ENCODE measurements at regions not wholly inside any gene's neighbourhood (a gene's known extent, or its start where the extent isn't known, plus 50 kb on each side); places are given as distances from the start of the nearest gene placed in this dataset.
"Not testable (repeated sequence)": the region's sequence is repeated elsewhere in the genome, so short reads cannot be mapped to it uniquely, and the experiment has no call there.

GRCh38 chr13:87557788-87558187 is 113.4 kb upstream of the SLITRK5 start:
- intact Hi-C loops (cut with micrococcal nuclease; ENCODE audit: unreplicated experiment): no loop called here
- DNase-seq (ENCODE audit: low spot score): no peak
- Histone ChIP-seq H3K9me3 (ENCODE audit: low read length) (no peaks in the 10 kb centered on the region), H3K9me2 (ENCODE audit: insufficient read depth, low read length) (no peaks in the 10 kb centered on the region), H3K4me1 (ENCODE audit: insufficient read depth, low read length, poor library complexity, severe bottlenecking) (no peaks in the 10 kb centered on the region), H3K27ac (ENCODE audit: low read depth, low read length, poor library complexity, severe bottlenecking) (no peak overlapping the region), H4K20me1 (ENCODE audit: insufficient read depth, low read length) (no peaks in the 10 kb centered on the region), H2AFZ (ENCODE audit: low read length) (no peak overlapping the region), H3K4me2 (ENCODE audit: low read length) (no peak overlapping the region), H3K4me3 (ENCODE audit: low read depth, low read length, poor library complexity, severe bottlenecking) (no peak overlapping the region), H3K79me2 (ENCODE audit: insufficient read depth, low read depth, low read length) (no peaks in the 10 kb centered on the region), H3K36me3 (ENCODE audit: insufficient read depth, low read length) (no peaks in the 10 kb centered on the region)
- POLR2A ChIA-PET: interaction anchor here (0.5 to 2.5 kb wide), 6 partner anchors 10 to 514 kb away, joined by 3 to 7 read pairs (median 4); no protein-coding TSS in a partner anchor
- CTCF ChIA-PET (ENCODE audit: unreplicated experiment): no interaction called here
- TF ChIP-seq EZH2phosphoT487 (IDR thresholded peaks at IDR 0.05; ENCODE audit: borderline replicate concordance, low read depth, low read length) (no peak), CTCF (conservative IDR thresholded peaks at IDR 0.05; ENCODE audit: low read length) (no peak)
- BruUV-seq (replicated peaks): no TSS peak

- H4K20me1 ChIP-seq (ENCODE audit: insufficient read depth, low read length); H3K9me3 ChIP-seq (ENCODE audit: low read length); H3K4me3 ChIP-seq (ENCODE audit: low read depth, low read length, poor library complexity, severe bottlenecking); intact Hi-C loops (cut with micrococcal nuclease; ENCODE audit: unreplicated experiment); H3K4me2 ChIP-seq (ENCODE audit: low read length); POLR2A ChIA-PET; CTCF ChIA-PET (ENCODE audit: unreplicated experiment); BruUV-seq (replicated peaks); DNase-seq (ENCODE audit: low spot score); H2AFZ ChIP-seq (ENCODE audit: low read length); H3K27ac ChIP-seq (ENCODE audit: low read depth, low read length, poor library complexity, severe bottlenecking); H3K9me2 ChIP-seq (ENCODE audit: insufficient read depth, low read length); H3K36me3 ChIP-seq (ENCODE audit: insufficient read depth, low read length); H3K79me2 ChIP-seq (ENCODE audit: insufficient read depth, low read depth, low read length); H3K4me1 ChIP-seq (ENCODE audit: insufficient read depth, low read length, poor library complexity, severe bottlenecking): not testable (repeated sequence)
Observed at GRCh38 chr13:87561580-87561979, 109.6 kb upstream of the SLITRK5 start.

- no TSS peak for BruUV-seq (replicated peaks)
- TF ChIP-seq CTCF (conservative IDR thresholded peaks at IDR 0.05; ENCODE audit: low read length) (no peak), EZH2phosphoT487 (IDR thresholded peaks at IDR 0.05; ENCODE audit: borderline replicate concordance, low read depth, low read length) (no peak)
- Histone ChIP-seq H4K20me1 (ENCODE audit: insufficient read depth, low read length) (no peaks in the 10 kb centered on the region), H3K9me2 (ENCODE audit: insufficient read depth, low read length) (no peaks in the 10 kb centered on the region), H3K4me1 (ENCODE audit: insufficient read depth, low read length, poor library complexity, severe bottlenecking) (no peaks in the 10 kb centered on the region), H3K27ac (ENCODE audit: low read depth, low read length, poor library complexity, severe bottlenecking) (no peak overlapping the region), H3K4me3 (ENCODE audit: low read depth, low read length, poor library complexity, severe bottlenecking) (no peak overlapping the region), H3K4me2 (ENCODE audit: low read length) (no peak overlapping the region), H3K9me3 (ENCODE audit: low read length) (no peaks in the 10 kb centered on the region), H2AFZ (ENCODE audit: low read length) (no peak overlapping the region), H3K36me3 (ENCODE audit: insufficient read depth, low read length) (no peaks in the 10 kb centered on the region), H3K79me2 (ENCODE audit: insufficient read depth, low read depth, low read length) (no peaks in the 10 kb centered on the region)
- intact Hi-C loops (cut with micrococcal nuclease; ENCODE audit: unreplicated experiment): no loop called here
- no peak for DNase-seq (ENCODE audit: low spot score)
- CTCF ChIA-PET (ENCODE audit: unreplicated experiment): no interaction called here
- POLR2A ChIA-PET: interaction anchor here (1.2 kb wide), 1 partner anchor 10 kb away, joined by 7 read pairs; no protein-coding TSS in a partner anchor
Observed at GRCh38 chr13:87570669-87571068, 100.5 kb upstream of the SLITRK5 start.
